BJ (cell line): ENCODE measurements at regions not wholly inside any gene's neighbourhood (a gene's known extent, or its start where the extent isn't known, plus 50 kb on each side); places are given as distances from the start of the nearest gene placed in this dataset.

Experiments used
- CTCF ChIA-PET: fragments of 350-600 bp; formaldehyde crosslinking; extraction: SDS; loops from one replicate; lab custom pipeline; 2021; ENCODE audit warnings: antibody characterized with exemption, inconsistent platforms; lab: Yijun Ruan, JAX
- POLR2A ChIA-PET: fragments of 300-600 bp; sonication (Branson Sonifier 250); formaldehyde crosslinking; extraction: SDS; loops from one replicate; lab custom pipeline; 2021; ENCODE audit warnings: antibody characterized with exemption; lab: Charles Lee
- DNase-seq: peaks from one replicate; pipeline ENCODE4 v3.0.0-alpha.2; 2011; ENCODE audit warnings: low read depth
- H3K27me3 ChIP-seq: 2 replicates; pipeline ENCODE4 v1.6.0; 2011; ENCODE audit warnings: low read length; ENCODE audit not compliant: control insufficient read depth, insufficient read depth
- H3K36me3 ChIP-seq: 2 replicates; pipeline ENCODE4 v1.5.1; 2011; ENCODE audit warnings: low read length; ENCODE audit not compliant: control insufficient read depth, insufficient read depth
- H3K4me3 ChIP-seq: 2 replicates; pipeline ENCODE4 v1.5.1; 2011; ENCODE audit warnings: low read depth, mild to moderate bottlenecking, control low read depth, low read length
- CTCF ChIP-seq: IDR thresholded peaks from 2 replicates; pipeline ENCODE4 v1.5.1; 2011; ENCODE audit warnings: low read depth, mild to moderate bottlenecking, control low read depth, inconsistent platforms, low read length, moderate library complexity; ENCODE audit not compliant: insufficient read depth

- Histone ChIP-seq H3K4me3 (no peak overlapping the region), H3K36me3 (no peaks in the 10 kb centered on the region), H3K27me3 (peaks cover 14% of the 10 kb centered on the region)
- ChIA-PET CTCF (interaction anchor here (0.7 to 2.0 kb wide), 3 partner anchors 8 to 17 kb away, joined by 3 to 11 read pairs (median 3); no protein-coding TSS in a partner anchor), POLR2A (interaction anchor here (0.5 kb wide), 1 partner anchor 400 kb away, joined by 4 read pairs; no protein-coding TSS in a partner anchor)
- no peak for DNase-seq
- TF ChIP-seq CTCF, result no peak
These were observed 75.4 kb upstream of the RCN1 start for GRCh38 chr11:32015427-32015826.

GRCh38 chr11:32013603-32014002 is 77.3 kb upstream of the RCN1 start:
- POLR2A ChIA-PET, result no interaction called here
- Histone ChIP-seq H3K4me3 (no peak overlapping the region), H3K27me3 (peaks cover 14% of the 10 kb centered on the region), H3K36me3 (no peaks in the 10 kb centered on the region)
- CTCF ChIA-PET, result no interaction called here
- DNase-seq, result no peak
- TF ChIP-seq CTCF, result no peak

- CTCF ChIA-PET, result interaction anchor here (1.4 kb wide), 1 partner anchor 9 kb away, joined by 3 read pairs; no protein-coding TSS in a partner anchor
- no peak overlapping the region for H3K4me3 ChIP-seq
- no peak for TF ChIP-seq CTCF
- no peak for DNase-seq
- POLR2A ChIA-PET, result no interaction called here
- H3K36me3 ChIP-seq, result no peaks in the 10 kb centered on the region
- peaks cover 14% of the 10 kb centered on the region for H3K27me3 ChIP-seq
These were observed 78.8 kb upstream of the RCN1 start for GRCh38 chr11:32012049-32012448.

- TF ChIP-seq CTCF, result no peak
- ChIA-PET CTCF (interaction anchor here (0.8 to 2.6 kb wide), 5 partner anchors 11 to 770 kb away, joined by 3 to 6 read pairs (median 3); no protein-coding TSS in a partner anchor), POLR2A (no interaction called here)
These were observed 81.9 kb upstream of the RCN1 start for GRCh38 chr11:32008880-32009551.

DNA sequence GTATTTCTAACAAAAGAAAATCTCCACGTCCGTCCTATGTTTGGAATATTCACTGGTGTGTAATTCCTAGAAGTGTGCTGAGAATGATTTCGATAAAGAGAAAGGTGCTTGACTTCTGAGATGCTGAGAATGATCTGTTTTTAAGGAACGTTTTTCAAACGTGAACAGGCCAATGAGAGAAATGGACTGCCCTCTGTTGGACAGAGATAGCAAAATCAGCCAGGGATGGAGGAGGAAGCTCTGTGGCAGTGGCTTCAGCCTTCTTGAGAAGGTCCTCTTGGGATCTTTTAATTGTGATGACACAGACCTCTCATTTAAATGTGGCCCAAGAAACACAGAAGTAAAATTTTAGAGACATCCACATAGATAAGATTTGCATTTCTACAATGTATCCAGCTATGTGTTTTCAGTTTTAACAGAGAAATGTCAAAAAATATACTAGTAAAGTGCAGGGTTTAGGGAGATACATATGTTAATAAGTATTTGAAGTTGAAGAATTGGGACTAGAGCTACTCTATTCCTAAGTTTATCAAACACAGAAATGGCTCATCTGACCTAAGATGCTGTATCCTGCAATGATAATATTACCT is 84.0 kb upstream of the RCN1 start:
- POLR2A ChIA-PET, result no interaction called here
- Histone ChIP-seq H3K36me3 (no peaks in the 10 kb centered on the region), H3K27me3 (0 out of 2 replicates have a peak, but pooled peaks cover 3% of the 10 kb centered on the region), H3K4me3 (no peak overlapping the region)
- TF ChIP-seq CTCF, result peak; percentile 80
- CTCF ChIA-PET, result interaction anchor here (0.6 to 1.9 kb wide), 24 partner anchors 9 to 774 kb away, joined by 3 to 11 read pairs (median 4); no protein-coding TSS in a partner anchor
- no peak for DNase-seq

More at GRCh38 chr11:32008880-32009551, 81.9 kb upstream of the RCN1 start:
- H3K27me3 ChIP-seq, result peaks cover 8% of the 10 kb centered on the region
- H3K36me3 ChIP-seq, result no peaks in the 10 kb centered on the region
- H3K4me3 ChIP-seq, result no peak overlapping the region
- DNase-seq, result no peak
